ENCODE measurements at regions not wholly inside any gene's neighbourhood (a gene's known extent, or its start where the extent isn't known, plus 50 kb on each side); places are given as distances from the start of the nearest gene placed in this dataset.

DNA sequence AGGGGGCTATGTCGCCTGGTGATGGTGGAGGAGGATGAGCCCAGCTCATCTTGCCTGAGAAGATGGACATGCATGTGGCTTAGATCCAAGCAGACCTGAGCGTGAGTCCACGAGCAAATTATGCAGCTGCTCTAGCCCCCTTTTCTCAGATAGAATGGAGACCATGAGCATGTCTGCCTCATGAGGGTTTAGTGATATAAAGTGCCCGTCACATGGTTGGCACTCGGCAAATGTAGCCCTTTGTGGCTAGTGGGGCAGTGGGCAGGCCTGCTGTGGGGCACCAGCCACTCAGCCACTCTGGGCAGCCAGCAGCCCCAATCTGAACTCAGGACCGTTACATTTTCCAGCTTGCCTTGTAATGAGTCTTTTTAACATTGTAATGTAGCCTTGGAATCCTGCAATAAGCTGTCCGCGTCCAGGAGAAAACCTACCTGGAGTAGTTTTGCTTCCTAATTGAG lies 92.1 kb upstream of the HS6ST1 start:
- ATAC-seq (no peak), DNase-seq (ENCODE audit: low spot score) (no peak)
- ChIA-PET CTCF (interaction anchor here (0.5 kb wide), 1 partner anchor 560 kb away, joined by 5 read pairs; no protein-coding TSS in a partner anchor), POLR2A (no interaction called here)
- H3K4me1 Mint-ChIP-seq = peaks cover 44% of the 10 kb centered on the region
- TF ChIP-seq, protein P1, sequence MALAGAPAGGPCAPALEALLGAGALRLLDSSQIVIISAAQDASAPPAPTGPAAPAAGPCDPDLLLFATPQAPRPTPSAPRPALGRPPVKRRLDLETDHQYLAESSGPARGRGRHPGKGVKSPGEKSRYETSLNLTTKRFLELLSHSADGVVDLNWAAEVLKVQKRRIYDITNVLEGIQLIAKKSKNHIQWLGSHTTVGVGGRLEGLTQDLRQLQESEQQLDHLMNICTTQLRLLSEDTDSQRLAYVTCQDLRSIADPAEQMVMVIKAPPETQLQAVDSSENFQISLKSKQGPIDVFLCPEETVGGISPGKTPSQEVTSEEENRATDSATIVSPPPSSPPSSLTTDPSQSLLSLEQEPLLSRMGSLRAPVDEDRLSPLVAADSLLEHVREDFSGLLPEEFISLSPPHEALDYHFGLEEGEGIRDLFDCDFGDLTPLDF (CRISPR knock-in tag; IDR thresholded peaks at IDR 0.05) = no peak
- TF ChIP-seq ZNF317 (CRISPR knock-in tag; IDR thresholded peaks at IDR 0.05; ENCODE audit: borderline replicate concordance, low read depth) (no peak), SMAD3 (CRISPR knock-in tag; IDR thresholded peaks at IDR 0.05; ENCODE audit: borderline replicate concordance) (no peak), ZNF263 (CRISPR knock-in tag; IDR thresholded peaks at IDR 0.05; ENCODE audit: low read depth) (no peak), TCF7 (CRISPR knock-in tag; IDR thresholded peaks at IDR 0.05; ENCODE audit: low read depth) (no peak)
- TF ChIP-seq, protein P2, sequence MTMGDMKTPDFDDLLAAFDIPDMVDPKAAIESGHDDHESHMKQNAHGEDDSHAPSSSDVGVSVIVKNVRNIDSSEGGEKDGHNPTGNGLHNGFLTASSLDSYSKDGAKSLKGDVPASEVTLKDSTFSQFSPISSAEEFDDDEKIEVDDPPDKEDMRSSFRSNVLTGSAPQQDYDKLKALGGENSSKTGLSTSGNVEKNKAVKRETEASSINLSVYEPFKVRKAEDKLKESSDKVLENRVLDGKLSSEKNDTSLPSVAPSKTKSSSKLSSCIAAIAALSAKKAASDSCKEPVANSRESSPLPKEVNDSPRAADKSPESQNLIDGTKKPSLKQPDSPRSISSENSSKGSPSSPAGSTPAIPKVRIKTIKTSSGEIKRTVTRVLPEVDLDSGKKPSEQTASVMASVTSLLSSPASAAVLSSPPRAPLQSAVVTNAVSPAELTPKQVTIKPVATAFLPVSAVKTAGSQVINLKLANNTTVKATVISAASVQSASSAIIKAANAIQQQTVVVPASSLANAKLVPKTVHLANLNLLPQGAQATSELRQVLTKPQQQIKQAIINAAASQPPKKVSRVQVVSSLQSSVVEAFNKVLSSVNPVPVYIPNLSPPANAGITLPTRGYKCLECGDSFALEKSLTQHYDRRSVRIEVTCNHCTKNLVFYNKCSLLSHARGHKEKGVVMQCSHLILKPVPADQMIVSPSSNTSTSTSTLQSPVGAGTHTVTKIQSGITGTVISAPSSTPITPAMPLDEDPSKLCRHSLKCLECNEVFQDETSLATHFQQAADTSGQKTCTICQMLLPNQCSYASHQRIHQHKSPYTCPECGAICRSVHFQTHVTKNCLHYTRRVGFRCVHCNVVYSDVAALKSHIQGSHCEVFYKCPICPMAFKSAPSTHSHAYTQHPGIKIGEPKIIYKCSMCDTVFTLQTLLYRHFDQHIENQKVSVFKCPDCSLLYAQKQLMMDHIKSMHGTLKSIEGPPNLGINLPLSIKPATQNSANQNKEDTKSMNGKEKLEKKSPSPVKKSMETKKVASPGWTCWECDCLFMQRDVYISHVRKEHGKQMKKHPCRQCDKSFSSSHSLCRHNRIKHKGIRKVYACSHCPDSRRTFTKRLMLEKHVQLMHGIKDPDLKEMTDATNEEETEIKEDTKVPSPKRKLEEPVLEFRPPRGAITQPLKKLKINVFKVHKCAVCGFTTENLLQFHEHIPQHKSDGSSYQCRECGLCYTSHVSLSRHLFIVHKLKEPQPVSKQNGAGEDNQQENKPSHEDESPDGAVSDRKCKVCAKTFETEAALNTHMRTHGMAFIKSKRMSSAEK (CRISPR knock-in tag; IDR thresholded peaks at IDR 0.05; ENCODE audit: borderline replicate concordance) = no peak
- TF ChIP-seq, protein P3, sequence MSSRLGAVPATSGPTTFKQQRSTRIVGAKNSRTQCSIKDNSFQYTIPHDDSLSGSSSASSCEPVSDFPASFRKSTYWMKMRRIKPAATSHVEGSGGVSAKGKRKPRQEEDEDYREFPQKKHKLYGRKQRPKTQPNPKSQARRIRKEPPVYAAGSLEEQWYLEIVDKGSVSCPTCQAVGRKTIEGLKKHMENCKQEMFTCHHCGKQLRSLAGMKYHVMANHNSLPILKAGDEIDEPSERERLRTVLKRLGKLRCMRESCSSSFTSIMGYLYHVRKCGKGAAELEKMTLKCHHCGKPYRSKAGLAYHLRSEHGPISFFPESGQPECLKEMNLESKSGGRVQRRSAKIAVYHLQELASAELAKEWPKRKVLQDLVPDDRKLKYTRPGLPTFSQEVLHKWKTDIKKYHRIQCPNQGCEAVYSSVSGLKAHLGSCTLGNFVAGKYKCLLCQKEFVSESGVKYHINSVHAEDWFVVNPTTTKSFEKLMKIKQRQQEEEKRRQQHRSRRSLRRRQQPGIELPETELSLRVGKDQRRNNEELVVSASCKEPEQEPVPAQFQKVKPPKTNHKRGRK (CRISPR knock-in tag; IDR thresholded peaks at IDR 0.05; ENCODE audit: borderline replicate concordance) = no peak
- TF ChIP-seq, protein P4, sequence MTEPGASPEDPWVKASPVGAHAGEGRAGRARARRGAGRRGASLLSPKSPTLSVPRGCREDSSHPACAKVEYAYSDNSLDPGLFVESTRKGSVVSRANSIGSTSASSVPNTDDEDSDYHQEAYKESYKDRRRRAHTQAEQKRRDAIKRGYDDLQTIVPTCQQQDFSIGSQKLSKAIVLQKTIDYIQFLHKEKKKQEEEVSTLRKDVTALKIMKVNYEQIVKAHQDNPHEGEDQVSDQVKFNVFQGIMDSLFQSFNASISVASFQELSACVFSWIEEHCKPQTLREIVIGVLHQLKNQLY (CRISPR knock-in tag; IDR thresholded peaks at IDR 0.05) = no peak
- TF ChIP-seq, protein P5, sequence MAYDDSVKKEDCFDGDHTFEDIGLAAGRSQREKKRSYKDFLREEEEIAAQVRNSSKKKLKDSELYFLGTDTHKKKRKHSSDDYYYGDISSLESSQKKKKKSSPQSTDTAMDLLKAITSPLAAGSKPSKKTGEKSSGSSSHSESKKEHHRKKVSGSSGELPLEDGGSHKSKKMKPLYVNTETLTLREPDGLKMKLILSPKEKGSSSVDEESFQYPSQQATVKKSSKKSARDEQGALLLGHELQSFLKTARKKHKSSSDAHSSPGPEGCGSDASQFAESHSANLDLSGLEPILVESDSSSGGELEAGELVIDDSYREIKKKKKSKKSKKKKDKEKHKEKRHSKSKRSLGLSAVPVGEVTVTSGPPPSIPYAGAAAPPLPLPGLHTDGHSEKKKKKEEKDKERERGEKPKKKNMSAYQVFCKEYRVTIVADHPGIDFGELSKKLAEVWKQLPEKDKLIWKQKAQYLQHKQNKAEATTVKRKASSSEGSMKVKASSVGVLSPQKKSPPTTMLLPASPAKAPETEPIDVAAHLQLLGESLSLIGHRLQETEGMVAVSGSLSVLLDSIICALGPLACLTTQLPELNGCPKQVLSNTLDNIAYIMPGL (CRISPR knock-in tag; IDR thresholded peaks at IDR 0.05) = no peak
- TF ChIP-seq, protein P6, sequence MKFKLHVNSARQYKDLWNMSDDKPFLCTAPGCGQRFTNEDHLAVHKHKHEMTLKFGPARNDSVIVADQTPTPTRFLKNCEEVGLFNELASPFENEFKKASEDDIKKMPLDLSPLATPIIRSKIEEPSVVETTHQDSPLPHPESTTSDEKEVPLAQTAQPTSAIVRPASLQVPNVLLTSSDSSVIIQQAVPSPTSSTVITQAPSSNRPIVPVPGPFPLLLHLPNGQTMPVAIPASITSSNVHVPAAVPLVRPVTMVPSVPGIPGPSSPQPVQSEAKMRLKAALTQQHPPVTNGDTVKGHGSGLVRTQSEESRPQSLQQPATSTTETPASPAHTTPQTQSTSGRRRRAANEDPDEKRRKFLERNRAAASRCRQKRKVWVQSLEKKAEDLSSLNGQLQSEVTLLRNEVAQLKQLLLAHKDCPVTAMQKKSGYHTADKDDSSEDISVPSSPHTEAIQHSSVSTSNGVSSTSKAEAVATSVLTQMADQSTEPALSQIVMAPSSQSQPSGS (CRISPR knock-in tag; IDR thresholded peaks at IDR 0.05; ENCODE audit: borderline replicate concordance, low read depth) = no peak
- TF ChIP-seq, protein P7, sequence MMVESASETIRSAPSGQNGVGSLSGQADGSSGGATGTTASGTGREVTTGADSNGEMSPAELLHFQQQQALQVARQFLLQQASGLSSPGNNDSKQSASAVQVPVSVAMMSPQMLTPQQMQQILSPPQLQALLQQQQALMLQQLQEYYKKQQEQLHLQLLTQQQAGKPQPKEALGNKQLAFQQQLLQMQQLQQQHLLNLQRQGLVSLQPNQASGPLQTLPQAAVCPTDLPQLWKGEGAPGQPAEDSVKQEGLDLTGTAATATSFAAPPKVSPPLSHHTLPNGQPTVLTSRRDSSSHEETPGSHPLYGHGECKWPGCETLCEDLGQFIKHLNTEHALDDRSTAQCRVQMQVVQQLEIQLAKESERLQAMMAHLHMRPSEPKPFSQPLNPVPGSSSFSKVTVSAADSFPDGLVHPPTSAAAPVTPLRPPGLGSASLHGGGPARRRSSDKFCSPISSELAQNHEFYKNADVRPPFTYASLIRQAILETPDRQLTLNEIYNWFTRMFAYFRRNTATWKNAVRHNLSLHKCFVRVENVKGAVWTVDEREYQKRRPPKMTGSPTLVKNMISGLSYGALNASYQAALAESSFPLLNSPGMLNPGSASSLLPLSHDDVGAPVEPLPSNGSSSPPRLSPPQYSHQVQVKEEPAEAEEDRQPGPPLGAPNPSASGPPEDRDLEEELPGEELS (CRISPR knock-in tag; IDR thresholded peaks at IDR 0.05) = no peak
- peaks cover 4% of the 10 kb centered on the region for H3K9me3 Mint-ChIP-seq
- no peak overlapping the region for H3K27ac Mint-ChIP-seq
- peaks cover 2% of the 10 kb centered on the region; the same call in 1 of the 2 replicates for H3K36me3 Mint-ChIP-seq
- no peak overlapping the region for H3K4me3 Mint-ChIP-seq
- no peaks in the 10 kb centered on the region for H3K27me3 Mint-ChIP-seq (ENCODE audit: low read depth)
